HEK293T (cell line): ENCODE measurements at regions not wholly inside any gene's neighbourhood (a gene's known extent, or its start where the extent isn't known, plus 50 kb on each side); places are given as distances from the start of the nearest gene placed in this dataset.

Experiments used
- ARNT ChIP-seq: fragments of 450-650 bp; IDR thresholded peaks from 2 replicates; pipeline ENCODE4 v1.6.1; 2017; ENCODE audit warnings: mild to moderate bottlenecking
- BHLHE40 ChIP-seq: fragments of 450-650 bp; IDR thresholded peaks from 2 replicates; pipeline ENCODE4 v1.6.1; 2016; ENCODE audit warnings: mild to moderate bottlenecking, moderate library complexity, borderline replicate concordance
- CTBP1 ChIP-seq: fragments of 450-650 bp; IDR thresholded peaks from 2 replicates; pipeline ENCODE4 v1.6.1; 2016; ENCODE audit warnings: borderline replicate concordance
- ELF4 ChIP-seq: fragments of 450-650 bp; IDR thresholded peaks from 2 replicates; pipeline ENCODE4 v1.6.1; 2017; ENCODE audit warnings: antibody characterized with exemption
- FOXM1 ChIP-seq: fragments of 450-650 bp; IDR thresholded peaks from 2 replicates; pipeline ENCODE4 v1.6.1; 2017; ENCODE audit warnings: mild to moderate bottlenecking, borderline replicate concordance
- TARDBP ChIP-seq: fragments of 450-650 bp; IDR thresholded peaks from 2 replicates; pipeline ENCODE4 v1.6.1; 2016
- TF ChIP-seq, protein P1 (sequence below): fragments of 450-650 bp; IDR thresholded peaks from 2 replicates; pipeline ENCODE4 v1.6.1; 2016

GRCh38 chr16:52227851-52228250 lies 319.1 kb downstream of the TOX3 start:
- TF ChIP-seq ARNT, result no peak
- TF ChIP-seq BHLHE40, result no peak
- TF ChIP-seq CTBP1, result no peak
- TF ChIP-seq FOXM1, result no peak
- no peak for TF ChIP-seq ELF4
- TF ChIP-seq TARDBP, result no peak
- TF ChIP-seq, protein P1, sequence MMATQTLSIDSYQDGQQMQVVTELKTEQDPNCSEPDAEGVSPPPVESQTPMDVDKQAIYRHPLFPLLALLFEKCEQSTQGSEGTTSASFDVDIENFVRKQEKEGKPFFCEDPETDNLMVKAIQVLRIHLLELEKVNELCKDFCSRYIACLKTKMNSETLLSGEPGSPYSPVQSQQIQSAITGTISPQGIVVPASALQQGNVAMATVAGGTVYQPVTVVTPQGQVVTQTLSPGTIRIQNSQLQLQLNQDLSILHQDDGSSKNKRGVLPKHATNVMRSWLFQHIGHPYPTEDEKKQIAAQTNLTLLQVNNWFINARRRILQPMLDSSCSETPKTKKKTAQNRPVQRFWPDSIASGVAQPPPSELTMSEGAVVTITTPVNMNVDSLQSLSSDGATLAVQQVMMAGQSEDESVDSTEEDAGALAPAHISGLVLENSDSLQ, result no peak
